Cerebellar cortex (tissue), 1 donor: ENCODE measurements at regions not wholly inside any gene's neighbourhood (a gene's known extent, or its start where the extent isn't known, plus 50 kb on each side); places are given as distances from the start of the nearest gene placed in this dataset.

Experiments used
- DNase-seq: peaks from one replicate; pipeline ENCODE4 v3.0.0-alpha.2; 2015; ENCODE audit warnings: low spot score

DNA sequence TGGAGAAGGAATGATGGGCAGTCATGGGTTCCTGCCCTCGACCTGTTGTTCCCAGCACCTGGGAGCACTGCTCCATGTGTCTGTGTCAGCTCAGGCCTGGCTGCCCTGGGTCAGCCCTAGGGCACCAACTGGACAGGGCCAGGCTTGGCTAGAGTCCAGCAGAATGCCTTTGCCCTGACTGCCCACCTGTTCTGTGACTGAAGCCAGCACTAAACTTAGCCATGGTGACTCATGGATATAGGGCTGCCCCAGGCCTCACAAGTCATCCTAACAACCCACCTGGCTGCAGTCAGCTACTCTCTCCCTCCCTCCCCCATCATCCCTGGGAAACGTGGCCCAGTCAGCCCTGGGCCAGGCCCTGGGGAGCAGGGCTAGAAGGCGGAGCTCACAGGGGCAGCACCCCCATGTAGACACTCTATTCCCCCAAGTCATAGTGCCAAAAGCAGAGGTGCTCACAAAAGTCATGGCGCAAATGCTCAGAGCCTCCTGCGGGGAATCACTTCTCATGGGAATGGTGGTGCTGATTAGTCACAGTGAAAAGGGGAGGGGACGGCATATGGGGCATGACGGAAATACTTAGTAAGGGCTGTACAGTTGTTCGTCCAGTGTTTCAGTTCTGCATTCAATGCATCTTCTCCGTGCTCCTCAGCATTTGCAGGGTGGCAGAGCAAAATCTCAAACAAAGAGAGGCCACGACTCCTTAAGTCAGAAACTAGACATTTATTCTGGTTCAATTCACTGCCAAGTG lies 52.0 kb upstream of the NTF3 start:
- peak; percentile 15 for DNase-seq
